Osteoblast (primary cell): ENCODE measurements at regions not wholly inside any gene's neighbourhood (a gene's known extent, or its start where the extent isn't known, plus 50 kb on each side); places are given as distances from the start of the nearest gene placed in this dataset.

Experiments used
- DNase-seq: peaks from one replicate; pipeline ENCODE4 v3.0.0; 2011; ENCODE audit warnings: low spot score, mixed read lengths; ENCODE audit not compliant: insufficient read length; ENCODE audit errors: missing footprints
- H2AFZ ChIP-seq: 2 replicates; pipeline ENCODE4 v1.6.0; 2011; ENCODE audit warnings: mild to moderate bottlenecking, low read length
- H3K27ac ChIP-seq: 2 replicates; pipeline ENCODE4 v1.5.1; 2011; ENCODE audit warnings: mild to moderate bottlenecking, low read depth, low read length, moderate library complexity
- H3K27me3 ChIP-seq: 2 replicates; pipeline ENCODE4 v1.6.0; 2012; ENCODE audit warnings: mild to moderate bottlenecking, control low read depth, inconsistent platforms, low read length, moderate library complexity; ENCODE audit not compliant: insufficient read depth
- H3K36me3 ChIP-seq: 2 replicates; pipeline ENCODE4 v1.5.1; 2011; ENCODE audit warnings: mild to moderate bottlenecking, low read length, control low read depth, moderate library complexity; ENCODE audit not compliant: insufficient read depth
- H3K4me1 ChIP-seq: 2 replicates; pipeline ENCODE4 v1.5.1; 2011; ENCODE audit warnings: mild to moderate bottlenecking, low read length, control low read depth, moderate library complexity; ENCODE audit not compliant: insufficient read depth
- H3K4me2 ChIP-seq: 2 replicates; pipeline ENCODE4 v1.6.0; 2011; ENCODE audit warnings: mild to moderate bottlenecking, low read length; ENCODE audit not compliant: insufficient read depth
- H3K4me3 ChIP-seq: fragments of 200-600 bp; sonication (generic); 3 replicates; pipeline ENCODE4 v1.5.1; 2012; ENCODE audit warnings: mild to moderate bottlenecking, low read length, inconsistent platforms; ENCODE audit not compliant: insufficient read depth
- H3K79me2 ChIP-seq: 2 replicates; pipeline ENCODE4 v1.6.0; 2012; ENCODE audit warnings: mild to moderate bottlenecking, low read length, control low read depth, inconsistent platforms; ENCODE audit not compliant: insufficient read depth
- H3K9me3 ChIP-seq: 2 replicates; pipeline ENCODE4 v1.5.1; 2011; ENCODE audit warnings: low read depth, low read length, control low read depth
- H4K20me1 ChIP-seq: 2 replicates; pipeline ENCODE4 v1.6.0; 2012; ENCODE audit warnings: mild to moderate bottlenecking, low read length, control low read depth; ENCODE audit not compliant: insufficient read depth
- CTCF ChIP-seq: IDR thresholded peaks from 2 replicates; pipeline ENCODE4 v1.5.1; 2011; ENCODE audit warnings: mild to moderate bottlenecking, low read depth, low read length, moderate library complexity; ENCODE audit errors: extremely low read depth

GRCh38 chr10:55353414-55353813 lies 552.4 kb upstream of the PCDH15 start:
- no peaks in the 10 kb centered on the region for H3K79me2 ChIP-seq
- no peak for TF ChIP-seq CTCF
- no peak overlapping the region for H3K4me3 ChIP-seq

GRCh38 chr10:55351431-55351830 lies 550.4 kb upstream of the PCDH15 start:
- Histone ChIP-seq H2AFZ (no peak overlapping the region), H3K4me2 (no peak overlapping the region), H3K36me3 (no peaks in the 10 kb centered on the region), H3K27ac (no peak overlapping the region), H3K79me2 (no peaks in the 10 kb centered on the region), H3K4me3 (no peak overlapping the region), H3K4me1 (no peaks in the 10 kb centered on the region), H3K9me3 (peaks cover 2% of the 10 kb centered on the region), H3K27me3 (no peaks in the 10 kb centered on the region), H4K20me1 (no peaks in the 10 kb centered on the region)
- no peak for TF ChIP-seq CTCF
- DNase-seq = no peak

More at GRCh38 chr10:55353414-55353813, 552.4 kb upstream of the PCDH15 start:
- Histone ChIP-seq H3K4me1 (no peaks in the 10 kb centered on the region), H4K20me1 (no peaks in the 10 kb centered on the region), H3K27me3 (no peaks in the 10 kb centered on the region), H3K27ac (no peak overlapping the region), H2AFZ (no peak overlapping the region), H3K9me3 (peaks cover 2% of the 10 kb centered on the region), H3K36me3 (no peaks in the 10 kb centered on the region), H3K4me2 (no peak overlapping the region)
- no peak for DNase-seq

- no peak for TF ChIP-seq CTCF
Observed at GRCh38 chr10:55348534-55348933, 547.5 kb upstream of the PCDH15 start.

GRCh38 chr10:55330486-55330885 lies 529.5 kb upstream of the PCDH15 start:
- no peaks in the 10 kb centered on the region for H3K36me3 ChIP-seq
- DNase-seq = no peak
- no peaks in the 10 kb centered on the region for H4K20me1 ChIP-seq
- H3K9me3 ChIP-seq = no peaks in the 10 kb centered on the region
- H3K79me2 ChIP-seq = no peaks in the 10 kb centered on the region
- no peaks in the 10 kb centered on the region for H3K4me1 ChIP-seq
- H3K27ac ChIP-seq = no peak overlapping the region
- H3K4me2 ChIP-seq = no peak overlapping the region
- no peak for TF ChIP-seq CTCF
- H3K27me3 ChIP-seq = no peaks in the 10 kb centered on the region
- H3K4me3 ChIP-seq = no peak overlapping the region
- H2AFZ ChIP-seq = no peak overlapping the region

More at GRCh38 chr10:55348534-55348933, 547.5 kb upstream of the PCDH15 start:
- Histone ChIP-seq H4K20me1 (no peaks in the 10 kb centered on the region), H3K4me3 (no peak overlapping the region), H3K4me1 (no peaks in the 10 kb centered on the region), H3K79me2 (no peaks in the 10 kb centered on the region), H3K9me3 (peaks cover 2% of the 10 kb centered on the region), H3K27me3 (no peaks in the 10 kb centered on the region), H3K36me3 (no peaks in the 10 kb centered on the region), H3K27ac (no peak overlapping the region), H3K4me2 (no peak overlapping the region), H2AFZ (no peak overlapping the region)
- DNase-seq = no peak
